Left lung (tissue), 4 donors: ENCODE measurements at regions not wholly inside any gene's neighbourhood (a gene's known extent, or its start where the extent isn't known, plus 50 kb on each side); places are given as distances from the start of the nearest gene placed in this dataset.

Source experiments
- ATAC-seq: fragments of 200-7000 bp; cut with Tn5 transposase; one replicate; pipeline ENCODE4 v1.9.1; 2020; ENCODE audit warnings: moderate library complexity
- DNase-seq, 4 donors: peaks; one replicate each; pipeline ENCODE4 v3.0.0-alpha.2; 2013 to 2020
- H3K27ac ChIP-seq, 2 donors: fragments of 200-600 bp; sonication (generic) in 1 of 2; one replicate each; pipeline versions ENCODE4 v1.5.0 to v1.8.0; 2020 to 2021
- H3K27me3 ChIP-seq, 2 donors: fragments of 200-600 bp; sonication (generic) in 1 of 2; one replicate each; pipeline versions ENCODE4 v1.5.0 to v1.8.0; 2020 to 2021
- H3K36me3 ChIP-seq, 2 donors: fragments of 200-600 bp; sonication (generic) in 1 of 2; one replicate each; pipeline versions ENCODE4 v1.5.0 to v1.8.0; 2020 to 2021
- H3K4me1 ChIP-seq, 2 donors: fragments of 200-600 bp; one replicate each; pipeline ENCODE4 v1.8.0; 2021
- H3K4me3 ChIP-seq, 2 donors: fragments of 200-600 bp; sonication (generic) in 1 of 2; one replicate each; pipeline versions ENCODE4 v1.5.0 to v1.8.0; 2020 to 2021; ENCODE audit warnings: mild to moderate bottlenecking in 1 of 2
- H3K9me3 ChIP-seq, 2 donors: fragments of 200-600 bp; sonication (generic) in 1 of 2; one replicate each; pipeline versions ENCODE4 v1.5.0 to v1.8.0; 2020 to 2021
- CTCF ChIP-seq, 2 donors: fragments of 200-600 bp; sonication (generic) in 1 of 2; IDR thresholded peaks; one replicate each; pipeline versions ENCODE4 v1.5.0 to v1.8.0; 2021; ENCODE audit warnings: antibody characterized with exemption in 2 of 2
- intact Hi-C, 2 donors: fragments of 100-400 bp; cut with DNase I; formaldehyde crosslinking; loops; one replicate each; pipeline versions ENCODE4 v1.11.2 to v1.14.2; 2022
- donor health status: DM: no; HTN: yes; CAD: no.
- donor health status: DM: no; HTN: no; CAD: no.

GRCh38 chr7:51693258-51693657 lies 376.6 kb upstream of the COBL start:
- no peak for TF ChIP-seq CTCF (IDR thresholded peaks at IDR 0.05)
- Histone ChIP-seq H3K27me3 (no peaks in the 10 kb centered on the region), H3K9me3 (peaks cover 0 to 2% of the 10 kb centered on the region in 2 donors), H3K27ac (no peak overlapping the region), H3K4me3 (no peak overlapping the region), H3K36me3 (no peaks in the 10 kb centered on the region), H3K4me1 (no peaks in the 10 kb centered on the region)
- intact Hi-C loops: no loop called here
- ATAC-seq (no peak), DNase-seq (peak in 1 of 4 donors; percentile 35)

DNA sequence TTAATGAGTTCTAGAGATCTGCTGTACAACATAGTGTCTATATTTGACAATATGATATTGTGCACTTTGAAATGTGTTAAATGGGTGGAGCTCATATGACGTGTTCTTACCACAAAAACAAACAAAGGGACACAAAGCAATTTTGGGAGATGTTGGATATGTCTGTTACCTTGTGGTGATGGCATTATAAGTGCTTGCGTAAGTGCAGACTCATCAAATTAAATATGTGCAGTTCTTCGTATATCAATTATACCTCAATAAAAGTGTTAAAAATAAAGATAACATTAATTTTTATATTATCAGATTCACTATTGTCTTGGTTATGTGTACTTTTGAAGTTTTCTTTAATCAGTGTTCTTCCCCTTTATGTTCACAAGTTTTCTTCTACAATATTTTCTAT lies 372.9 kb upstream of the COBL start:
- Histone ChIP-seq H3K4me3 (no peak overlapping the region), H3K9me3 (peaks cover 0 to 9% of the 10 kb centered on the region in 2 donors), H3K27me3 (no peaks in the 10 kb centered on the region), H3K4me1 (no peaks in the 10 kb centered on the region), H3K36me3 (no peaks in the 10 kb centered on the region), H3K27ac (no peak overlapping the region)
- TF ChIP-seq CTCF (IDR thresholded peaks at IDR 0.05): no peak
- intact Hi-C loops: no loop called here
- no peak for ATAC-seq
- DNase-seq: no peak

DNA sequence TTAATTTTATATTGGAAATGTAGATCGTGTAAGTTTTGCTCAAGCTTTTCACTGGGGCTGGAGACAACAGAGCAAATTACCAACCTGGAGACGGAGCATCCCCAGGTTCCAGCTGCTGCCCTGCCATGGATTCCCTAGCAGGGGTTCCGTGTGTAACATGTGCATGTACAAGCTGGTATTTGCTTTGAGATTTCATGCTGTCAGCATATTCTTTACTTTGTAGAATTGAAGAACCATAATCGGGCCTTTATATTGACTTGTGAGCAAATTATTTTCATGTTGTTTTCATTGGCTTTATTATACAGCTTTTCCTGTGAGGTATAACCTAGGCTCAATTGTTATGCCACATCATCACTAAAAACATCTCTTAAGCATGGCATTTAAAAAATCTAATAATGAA lies 369.2 kb upstream of the COBL start:
- no peaks in the 10 kb centered on the region for H3K27me3 ChIP-seq
- H3K27ac ChIP-seq: no peak overlapping the region
- no peak for TF ChIP-seq CTCF (IDR thresholded peaks at IDR 0.05)
- no peaks in the 10 kb centered on the region for H3K36me3 ChIP-seq
- H3K4me1 ChIP-seq: no peaks in the 10 kb centered on the region
- intact Hi-C loops: no loop called here
- DNase-seq (no peak), ATAC-seq (no peak)
- no peak overlapping the region for H3K4me3 ChIP-seq
- H3K9me3 ChIP-seq: peaks cover 0 to 11% of the 10 kb centered on the region in 2 donors

DNA sequence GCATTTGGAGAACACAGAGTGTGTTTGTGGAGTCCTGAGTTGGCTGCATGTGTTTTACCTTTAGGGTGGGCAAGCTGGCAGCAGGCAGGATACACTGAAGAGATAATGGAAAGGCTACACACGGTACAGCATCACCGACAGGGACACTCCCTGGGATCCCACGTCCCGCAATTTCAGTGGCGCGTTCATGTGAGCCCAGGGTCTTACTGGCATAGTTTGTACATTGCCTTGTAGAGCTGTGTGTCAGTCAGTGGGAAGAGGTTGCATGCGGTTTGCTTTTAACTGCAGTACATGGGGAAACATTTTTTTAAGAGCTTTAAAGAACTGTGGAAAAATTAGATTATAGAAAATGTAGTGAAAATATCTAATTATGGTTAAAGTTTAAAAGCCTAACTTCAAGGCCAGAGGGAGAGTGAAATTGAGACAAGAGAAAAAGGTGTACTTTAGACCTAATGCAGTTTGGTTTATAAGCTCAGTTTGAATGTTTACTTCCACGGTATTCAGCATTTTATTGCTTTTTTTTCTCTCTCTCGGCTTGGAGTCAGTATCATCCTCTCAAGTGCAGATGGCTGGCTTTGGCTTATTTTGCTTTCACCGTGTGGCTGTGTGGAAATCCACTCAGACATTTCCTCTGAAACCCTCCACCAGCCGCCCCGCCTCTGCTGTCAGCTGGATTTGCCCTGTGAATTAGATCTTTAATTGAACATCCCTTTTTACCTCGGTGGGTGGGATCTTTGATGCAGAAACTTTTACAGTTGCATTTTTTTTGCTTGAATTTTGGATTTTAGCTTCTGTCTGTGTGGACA lies 364.2 kb upstream of the COBL start:
- Histone ChIP-seq H3K4me3 (no peak overlapping the region), H3K36me3 (no peaks in the 10 kb centered on the region), H3K27ac (no peak overlapping the region), H3K27me3 (no peaks in the 10 kb centered on the region), H3K9me3 (peaks cover 0 to 4% of the 10 kb centered on the region in 2 donors), H3K4me1 (no peaks in the 10 kb centered on the region)
- intact Hi-C loops: no loop called here
- DNase-seq (peak in 1 of 4 donors; percentile 28), ATAC-seq (no peak)
- TF ChIP-seq CTCF (IDR thresholded peaks at IDR 0.05): no peak

- DNase-seq (no peak), ATAC-seq (no peak)
- intact Hi-C loops: no loop called here
- H3K36me3 ChIP-seq: no peaks in the 10 kb centered on the region
- H3K27me3 ChIP-seq: no peaks in the 10 kb centered on the region
- no peak overlapping the region for H3K4me3 ChIP-seq
- no peak overlapping the region for H3K27ac ChIP-seq
- no peaks in the 10 kb centered on the region for H3K4me1 ChIP-seq
- no peak for TF ChIP-seq CTCF (IDR thresholded peaks at IDR 0.05)
- peaks cover 0 to 2% of the 10 kb centered on the region in 2 donors for H3K9me3 ChIP-seq
Observed at GRCh38 chr7:51679358-51679757, 362.7 kb upstream of the COBL start.
